ENCODE measurements at regions not wholly inside any gene's neighbourhood (a gene's known extent, or its start where the extent isn't known, plus 50 kb on each side); places are given as distances from the start of the nearest gene placed in this dataset.

GRCh38 chr17:79527306-79527705 lies 83.5 kb downstream of the RBFOX3 start:
- TF ChIP-seq CTCF (IDR thresholded peaks at IDR 0.05): no peak
- TF ChIP-seq POLR2A (IDR thresholded peaks at IDR 0.05): no peak
